ENCODE measurements at regions not wholly inside any gene's neighbourhood (a gene's known extent, or its start where the extent isn't known, plus 50 kb on each side); places are given as distances from the start of the nearest gene placed in this dataset.

DNA sequence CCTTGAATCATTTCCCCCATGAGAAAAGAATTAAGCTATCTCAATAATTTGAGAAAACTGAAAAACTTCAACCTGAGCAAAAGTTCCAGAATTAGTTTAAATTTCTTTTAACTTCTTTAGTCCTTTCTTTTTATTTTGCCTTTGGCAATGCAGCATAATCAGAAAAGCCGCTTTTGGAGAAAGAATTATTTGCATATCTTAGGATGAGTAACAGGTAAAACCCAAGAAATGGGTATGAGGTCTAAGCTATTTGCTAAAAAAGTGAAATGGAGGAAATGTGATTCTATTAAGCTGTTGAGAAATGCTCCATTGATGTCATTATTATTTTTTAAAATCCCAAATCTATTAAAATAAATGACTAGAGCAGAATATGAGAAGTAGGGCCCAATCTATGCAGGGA, 1238.3 kb upstream of the GBE1 start:
- H3K4me2 ChIP-seq (ENCODE audit: control insufficient read depth, extremely low read depth, insufficient read depth, low read depth, low read length) = no peak overlapping the region
- no peaks in the 10 kb centered on the region for H3K79me2 ChIP-seq (ENCODE audit: control insufficient read depth, insufficient read depth, low read length)
- no peaks in the 10 kb centered on the region for H4K20me1 ChIP-seq (ENCODE audit: control insufficient read depth, extremely low read depth, insufficient read depth, low read length)
- no peaks in the 10 kb centered on the region for H3K4me1 ChIP-seq (ENCODE audit: control insufficient read depth, extremely low read depth, insufficient read depth, low read length)
- DNase-seq (ENCODE audit: low read depth, low spot score) = no peak
- TF ChIP-seq CTCF (optimal IDR thresholded peaks at IDR 0.05 in 1 of 3, IDR thresholded peaks at IDR 0.05 in 1 of 3, conservative IDR thresholded peaks at IDR 0.05 in 1 of 3; ENCODE audit: extremely low read depth in 1 of 3, insufficient read depth in 2 of 3, low read length in 3 of 3) (no peak), EZH2 (IDR thresholded peaks at IDR 0.05; ENCODE audit: low read length) (no peak)
- H3K9me1 ChIP-seq (ENCODE audit: control insufficient read depth, extremely low read depth, insufficient read depth, low read length) = no peaks in the 10 kb centered on the region
- no peaks in the 10 kb centered on the region for H3K9me3 ChIP-seq (ENCODE audit: control insufficient read depth, low read depth, low read length)
- H2AFZ ChIP-seq (ENCODE audit: control insufficient read depth, low read length) = no peak overlapping the region
- no peak overlapping the region for H3K4me3 ChIP-seq (ENCODE audit: control insufficient read depth in 2 of 3, extremely low read depth in 1 of 3, insufficient read depth in 2 of 3, low read depth in 1 of 3, low read length in 3 of 3)
- no peak overlapping the region for H3K27ac ChIP-seq (ENCODE audit: control insufficient read depth, insufficient read depth, low read length)
- no peaks in the 10 kb centered on the region for H3K27me3 ChIP-seq (ENCODE audit: control insufficient read depth, extremely low read depth, insufficient read depth, low read length)
- no peaks in the 10 kb centered on the region for H3K36me3 ChIP-seq (ENCODE audit: control insufficient read depth in 2 of 2, extremely low read depth in 1 of 2, insufficient read depth in 2 of 2, low read length in 2 of 2)
- H3K9ac ChIP-seq (ENCODE audit: control insufficient read depth, extremely low read depth, insufficient read depth, low read length) = no peak overlapping the region
- dilution Hi-C loops (cut with MboI; ENCODE audit: extremely low pct_ligation_motif_present, low sequenced_read_pairs) = no loop called here
- FAIRE-seq = no peak

GRCh38 chr3:82978368-82978767, 1216.9 kb upstream of the GBE1 start:
- Histone ChIP-seq H3K27ac (ENCODE audit: control insufficient read depth, insufficient read depth, low read length) (no peak overlapping the region), H4K20me1 (ENCODE audit: control insufficient read depth, extremely low read depth, insufficient read depth, low read length) (no peaks in the 10 kb centered on the region), H3K4me3 (ENCODE audit: control insufficient read depth in 2 of 3, extremely low read depth in 1 of 3, insufficient read depth in 2 of 3, low read depth in 1 of 3, low read length in 3 of 3) (no peak overlapping the region), H3K9me3 (ENCODE audit: control insufficient read depth, low read depth, low read length) (no peaks in the 10 kb centered on the region), H3K9me1 (ENCODE audit: control insufficient read depth, extremely low read depth, insufficient read depth, low read length) (no peaks in the 10 kb centered on the region), H3K9ac (ENCODE audit: control insufficient read depth, extremely low read depth, insufficient read depth, low read length) (no peak overlapping the region), H3K4me2 (ENCODE audit: control insufficient read depth, extremely low read depth, insufficient read depth, low read depth, low read length) (no peak overlapping the region), H2AFZ (ENCODE audit: control insufficient read depth, low read length) (no peak overlapping the region), H3K27me3 (ENCODE audit: control insufficient read depth, extremely low read depth, insufficient read depth, low read length) (no peaks in the 10 kb centered on the region), H3K4me1 (ENCODE audit: control insufficient read depth, extremely low read depth, insufficient read depth, low read length) (no peaks in the 10 kb centered on the region), H3K36me3 (ENCODE audit: control insufficient read depth in 2 of 2, extremely low read depth in 1 of 2, insufficient read depth in 2 of 2, low read length in 2 of 2) (no peaks in the 10 kb centered on the region), H3K79me2 (ENCODE audit: control insufficient read depth, insufficient read depth, low read length) (no peaks in the 10 kb centered on the region)
- DNase-seq (ENCODE audit: low read depth, low spot score) (no peak), FAIRE-seq (no peak)
- dilution Hi-C loops (cut with MboI; ENCODE audit: extremely low pct_ligation_motif_present, low sequenced_read_pairs) = no loop called here
- TF ChIP-seq EZH2 (IDR thresholded peaks at IDR 0.05; ENCODE audit: low read length) = no peak
- TF ChIP-seq CTCF (optimal IDR thresholded peaks at IDR 0.05 in 1 of 3, IDR thresholded peaks at IDR 0.05 in 1 of 3, conservative IDR thresholded peaks at IDR 0.05 in 1 of 3; ENCODE audit: extremely low read depth in 1 of 3, insufficient read depth in 2 of 3, low read length in 3 of 3) = no peak

All from keratinocyte (primary cell).